Keratinocyte (primary cell): ENCODE measurements at regions not wholly inside any gene's neighbourhood (a gene's known extent, or its start where the extent isn't known, plus 50 kb on each side); places are given as distances from the start of the nearest gene placed in this dataset.

Experiments used
- DNase-seq: peaks from one replicate; pipeline ENCODE4 v3.0.0-alpha.2; 2011; ENCODE audit warnings: low read depth, missing footprints, low spot score
- FAIRE-seq: peaks from 2 replicates; lab custom pipeline; 2011; peaks lifted over from hg19 to GRCh38; lab: Jason Lieb, UNC
- H2AFZ ChIP-seq: 2 replicates; pipeline ENCODE4 v1.6.0; 2012; ENCODE audit warnings: low read length, control low read depth, inconsistent platforms; ENCODE audit not compliant: control insufficient read depth
- H3K27ac ChIP-seq: 2 replicates; pipeline ENCODE4 v1.5.1; 2011; ENCODE audit warnings: low read length; ENCODE audit not compliant: control insufficient read depth, insufficient read depth
- H3K27me3 ChIP-seq: 3 replicates; pipeline ENCODE4 v1.6.0; 2011; ENCODE audit warnings: low read length; ENCODE audit not compliant: control insufficient read depth, insufficient read depth; ENCODE audit errors: extremely low read depth
- H3K36me3 ChIP-seq, 2 experiments: 2 replicates in 1 of 2; 3 replicates in 1 of 2; pipeline ENCODE4 v1.5.1; 2011; ENCODE audit warnings: low read length in 2 of 2, mild to moderate bottlenecking in 1 of 2; ENCODE audit not compliant: control insufficient read depth in 2 of 2, insufficient read depth in 2 of 2; ENCODE audit errors: extremely low read depth in 1 of 2
- H3K4me1 ChIP-seq: 3 replicates; pipeline ENCODE4 v1.5.1; 2011; ENCODE audit warnings: low read length; ENCODE audit not compliant: control insufficient read depth, insufficient read depth; ENCODE audit errors: extremely low read depth
- H3K4me2 ChIP-seq: 3 replicates; pipeline ENCODE4 v1.6.0; 2011; ENCODE audit warnings: low read depth, low read length; ENCODE audit not compliant: control insufficient read depth, insufficient read depth; ENCODE audit errors: extremely low read depth
- H3K4me3 ChIP-seq, 3 experiments: fragments of 200-600 bp in 1 of 3; sonication (generic) in 1 of 3; 2 replicates in 2 of 3; 3 replicates in 1 of 3; pipeline ENCODE4 v1.5.1; 2011 to 2016; ENCODE audit warnings: low read length in 3 of 3, mild to moderate bottlenecking in 3 of 3, control low read depth in 2 of 3, inconsistent platforms in 1 of 3, low read depth in 1 of 3, mixed read lengths in 1 of 3, mixed run types in 1 of 3, moderate library complexity in 1 of 3; ENCODE audit not compliant: control insufficient read depth in 2 of 3, insufficient read depth in 2 of 3; ENCODE audit errors: extremely low read depth in 1 of 3
- H3K79me2 ChIP-seq: 2 replicates; pipeline ENCODE4 v1.6.0; 2012; ENCODE audit warnings: low read length; ENCODE audit not compliant: control insufficient read depth, insufficient read depth
- H3K9ac ChIP-seq: 3 replicates; pipeline ENCODE4 v1.6.0; 2011; ENCODE audit warnings: low read length; ENCODE audit not compliant: control insufficient read depth, insufficient read depth; ENCODE audit errors: extremely low read depth
- H3K9me1 ChIP-seq: 3 replicates; pipeline ENCODE4 v1.6.0; 2011; ENCODE audit warnings: low read length; ENCODE audit not compliant: control insufficient read depth, insufficient read depth; ENCODE audit errors: extremely low read depth
- H3K9me3 ChIP-seq: 2 replicates; pipeline ENCODE4 v1.5.1; 2012; ENCODE audit warnings: low read depth, low read length; ENCODE audit not compliant: control insufficient read depth
- H4K20me1 ChIP-seq: 3 replicates; pipeline ENCODE4 v1.6.0; 2011; ENCODE audit warnings: low read length; ENCODE audit not compliant: control insufficient read depth, insufficient read depth; ENCODE audit errors: extremely low read depth
- EZH2 ChIP-seq: IDR thresholded peaks from one replicate; pipeline ENCODE4 v1.6.1; 2012; ENCODE audit warnings: inconsistent platforms, mild to moderate bottlenecking, low read length, moderate library complexity
- dilution Hi-C: fragments of 300-500 bp; cut with MboI; formaldehyde crosslinking; loops from one replicate; pipeline ENCODE4 v1.7.0; 2020; ENCODE audit warnings: low sequenced_read_pairs; ENCODE audit not compliant: extremely low pct_ligation_motif_present
- TF ChIP-seq, protein P1 (sequence below), 3 experiments: IDR thresholded peaks in 1 of 3; conservative IDR thresholded peaks in 1 of 3; optimal IDR thresholded peaks in 1 of 3; 2 replicates in 2 of 3; 3 replicates in 1 of 3; pipeline versions ENCODE3 to v1.5.1; 2011; ENCODE audit warnings: low read length in 3 of 3, mild to moderate bottlenecking in 3 of 3, moderate library complexity in 2 of 3, control low read depth in 1 of 3, inconsistent platforms in 1 of 3; ENCODE audit not compliant: insufficient read depth in 2 of 3; ENCODE audit errors: extremely low read depth in 1 of 3

DNA sequence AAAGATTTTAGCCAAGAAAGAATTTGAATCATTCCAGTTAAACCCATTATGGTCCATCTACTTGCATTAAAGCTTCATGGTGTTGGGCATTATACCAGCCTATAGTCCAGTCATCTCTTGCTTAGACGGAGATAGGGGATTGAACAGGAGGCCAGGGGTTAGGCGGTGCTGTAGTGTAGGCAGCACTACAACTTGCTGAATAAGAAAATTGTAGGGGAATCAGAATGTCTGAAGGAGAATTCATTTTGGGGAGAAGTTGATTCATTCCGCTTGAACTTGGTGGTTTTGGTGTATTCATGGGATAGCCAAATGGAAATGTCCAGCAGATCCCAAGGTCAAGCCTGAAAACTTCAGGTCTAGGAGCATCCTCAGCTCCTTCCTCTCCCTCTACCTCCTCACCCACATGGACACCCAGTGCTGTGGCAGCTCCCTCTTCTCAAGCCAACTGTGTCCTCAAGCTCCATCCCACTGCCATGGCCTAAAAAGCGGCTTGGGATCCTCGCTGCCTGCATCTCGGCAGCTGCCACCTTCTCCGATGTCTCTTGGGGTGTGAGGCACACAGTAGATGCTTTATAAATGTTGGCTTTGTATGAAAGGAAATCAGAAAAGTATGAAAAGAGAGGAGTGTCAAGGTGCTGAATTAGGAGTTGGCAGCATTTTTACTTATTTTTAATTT, 63.6 kb upstream of the MNX1 start:
- no peaks in the 10 kb centered on the region for H3K4me1 ChIP-seq
- no peaks in the 10 kb centered on the region for H3K9me1 ChIP-seq
- no peak overlapping the region for H3K4me3 ChIP-seq
- no peak overlapping the region for H2AFZ ChIP-seq
- no peak overlapping the region for H3K4me2 ChIP-seq
- no peak overlapping the region for H3K27ac ChIP-seq
- no peaks in the 10 kb centered on the region for H3K9me3 ChIP-seq
- H4K20me1 ChIP-seq: no peaks in the 10 kb centered on the region
- TF ChIP-seq, protein P1, sequence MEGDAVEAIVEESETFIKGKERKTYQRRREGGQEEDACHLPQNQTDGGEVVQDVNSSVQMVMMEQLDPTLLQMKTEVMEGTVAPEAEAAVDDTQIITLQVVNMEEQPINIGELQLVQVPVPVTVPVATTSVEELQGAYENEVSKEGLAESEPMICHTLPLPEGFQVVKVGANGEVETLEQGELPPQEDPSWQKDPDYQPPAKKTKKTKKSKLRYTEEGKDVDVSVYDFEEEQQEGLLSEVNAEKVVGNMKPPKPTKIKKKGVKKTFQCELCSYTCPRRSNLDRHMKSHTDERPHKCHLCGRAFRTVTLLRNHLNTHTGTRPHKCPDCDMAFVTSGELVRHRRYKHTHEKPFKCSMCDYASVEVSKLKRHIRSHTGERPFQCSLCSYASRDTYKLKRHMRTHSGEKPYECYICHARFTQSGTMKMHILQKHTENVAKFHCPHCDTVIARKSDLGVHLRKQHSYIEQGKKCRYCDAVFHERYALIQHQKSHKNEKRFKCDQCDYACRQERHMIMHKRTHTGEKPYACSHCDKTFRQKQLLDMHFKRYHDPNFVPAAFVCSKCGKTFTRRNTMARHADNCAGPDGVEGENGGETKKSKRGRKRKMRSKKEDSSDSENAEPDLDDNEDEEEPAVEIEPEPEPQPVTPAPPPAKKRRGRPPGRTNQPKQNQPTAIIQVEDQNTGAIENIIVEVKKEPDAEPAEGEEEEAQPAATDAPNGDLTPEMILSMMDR (optimal IDR thresholded peaks at IDR 0.05 in 1 of 3, IDR thresholded peaks at IDR 0.05 in 1 of 3, conservative IDR thresholded peaks at IDR 0.05 in 1 of 3; ENCODE audit: extremely low read depth in 1 of 3, insufficient read depth in 2 of 3, low read length in 3 of 3): no peak
- TF ChIP-seq EZH2: no peak
- DNase-seq (no peak), FAIRE-seq (no peak)
- dilution Hi-C loops: no loop called here
- H3K27me3 ChIP-seq: peaks cover 12% of the 10 kb centered on the region
- no peaks in the 10 kb centered on the region for H3K36me3 ChIP-seq
- H3K9ac ChIP-seq: no peak overlapping the region
- no peaks in the 10 kb centered on the region for H3K79me2 ChIP-seq

DNA sequence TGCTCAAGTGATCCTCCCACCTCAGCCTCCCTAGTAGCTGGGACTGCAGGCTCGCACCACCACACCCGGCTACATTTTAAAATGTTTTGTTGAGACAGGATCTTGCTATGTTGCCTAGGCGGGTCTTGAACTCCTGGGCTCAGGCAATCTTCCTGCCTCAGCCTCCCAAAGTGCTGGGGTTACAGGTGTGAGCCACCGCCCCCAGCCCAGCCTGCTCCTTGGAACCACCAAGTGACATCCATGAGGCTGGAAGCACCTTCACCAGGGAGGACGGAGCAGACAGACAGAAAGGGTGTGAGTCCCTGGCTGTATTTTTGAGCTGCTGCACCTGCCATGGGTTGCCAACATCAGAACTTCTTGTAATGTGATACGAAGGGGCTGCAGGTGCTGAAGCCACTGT, 62.3 kb upstream of the UBE3C start:
- TF ChIP-seq EZH2: no peak
- TF ChIP-seq, protein P1 (optimal IDR thresholded peaks at IDR 0.05 in 1 of 3, IDR thresholded peaks at IDR 0.05 in 1 of 3, conservative IDR thresholded peaks at IDR 0.05 in 1 of 3; ENCODE audit: extremely low read depth in 1 of 3, insufficient read depth in 2 of 3, low read length in 3 of 3): no peak

More for the DNA sequence above, 62.3 kb upstream of the UBE3C start:
- H3K4me3 ChIP-seq: no peak overlapping the region
- H3K27me3 ChIP-seq: peaks cover 12% of the 10 kb centered on the region
- no peaks in the 10 kb centered on the region for H3K9me1 ChIP-seq
- no peak overlapping the region for H3K27ac ChIP-seq
- no peak for DNase-seq
- H3K9me3 ChIP-seq: no peaks in the 10 kb centered on the region
- peaks cover 2% of the 10 kb centered on the region for H3K4me1 ChIP-seq
- dilution Hi-C loops: no loop called here
- no peak overlapping the region for H2AFZ ChIP-seq
- H3K36me3 ChIP-seq: no peaks in the 10 kb centered on the region
- no peak overlapping the region for H3K4me2 ChIP-seq
- H4K20me1 ChIP-seq: no peaks in the 10 kb centered on the region
- FAIRE-seq: no peak
- no peak overlapping the region for H3K9ac ChIP-seq
- no peaks in the 10 kb centered on the region for H3K79me2 ChIP-seq
